ENCODE measurements at regions not wholly inside any gene's neighbourhood (a gene's known extent, or its start where the extent isn't known, plus 50 kb on each side); places are given as distances from the start of the nearest gene placed in this dataset.
"Not testable (repeated sequence)": the region's sequence is repeated elsewhere in the genome, so short reads cannot be mapped to it uniquely, and the experiment has no call there.

GRCh38 chr1:176396604-176397395, 66.2 kb upstream of the PAPPA2 start:
- H3K9me3 ChIP-seq (ENCODE audit: control insufficient read depth, insufficient read depth, low read depth, low read length); H3K4me1 ChIP-seq (ENCODE audit: control insufficient read depth, insufficient read depth, low read length); POLR2A ChIA-PET; H3K4me3 ChIP-seq (ENCODE audit: low read depth, low read length); H3K36me3 ChIP-seq (ENCODE audit: control insufficient read depth in 2 of 2, insufficient read depth in 1 of 2, low read length in 2 of 2); H3K27ac ChIP-seq (ENCODE audit: extremely low read depth, low read depth, low read length): not testable (repeated sequence)
- CTCF ChIA-PET: interaction anchor here (0.6 kb wide), 1 partner anchor 8 kb away, joined by 3 read pairs; no protein-coding TSS in a partner anchor

GRCh38 chr1:176391621-176392020, 71.4 kb upstream of the PAPPA2 start:
- Histone ChIP-seq H3K27ac (ENCODE audit: extremely low read depth, low read depth, low read length) (no peak overlapping the region), H3K4me1 (ENCODE audit: control insufficient read depth, insufficient read depth, low read length) (no peaks in the 10 kb centered on the region), H3K9me3 (ENCODE audit: control insufficient read depth, insufficient read depth, low read depth, low read length) (no peaks in the 10 kb centered on the region), H3K4me3 (ENCODE audit: low read depth, low read length) (no peak overlapping the region), H3K36me3 (ENCODE audit: control insufficient read depth in 2 of 2, insufficient read depth in 1 of 2, low read length in 2 of 2) (no peaks in the 10 kb centered on the region)
- ChIA-PET POLR2A (no interaction called here), CTCF (no interaction called here)
- TF ChIP-seq ZNF155 (tag by site-specific recombination; IDR thresholded peaks at IDR 0.05) (no peak), ZNF580 (tag by site-specific recombination; IDR thresholded peaks at IDR 0.05) (no peak), ZNF513 (tag by site-specific recombination; IDR thresholded peaks at IDR 0.05) (no peak), ZNF48 (tag by site-specific recombination; IDR thresholded peaks at IDR 0.05) (no peak), GLI4 (tag by site-specific recombination; IDR thresholded peaks at IDR 0.05) (no peak), YY2 (tag by site-specific recombination; IDR thresholded peaks at IDR 0.05) (no peak), ZEB2 (tag by site-specific recombination; IDR thresholded peaks at IDR 0.05) (no peak), ZNF629 (tag by site-specific recombination; IDR thresholded peaks at IDR 0.05) (no peak), ZNF132 (tag by site-specific recombination; IDR thresholded peaks at IDR 0.05; ENCODE audit: borderline replicate concordance) (no peak)

- H3K27ac ChIP-seq (ENCODE audit: extremely low read depth, low read depth, low read length): no peak overlapping the region
- no peak overlapping the region for H3K4me3 ChIP-seq (ENCODE audit: low read depth, low read length)
- POLR2A ChIA-PET: no interaction called here
- no peaks in the 10 kb centered on the region for H3K9me3 ChIP-seq (ENCODE audit: control insufficient read depth, insufficient read depth, low read depth, low read length)
- CTCF ChIA-PET: no interaction called here
- H3K4me1 ChIP-seq (ENCODE audit: control insufficient read depth, insufficient read depth, low read length): no peaks in the 10 kb centered on the region
- TF ChIP-seq ZNF146 (tag by site-specific recombination; IDR thresholded peaks at IDR 0.05): no peak
- no peak for TF ChIP-seq CTCF (tag by site-specific recombination; IDR thresholded peaks at IDR 0.05)
- no peaks in the 10 kb centered on the region for H3K36me3 ChIP-seq (ENCODE audit: control insufficient read depth in 2 of 2, insufficient read depth in 1 of 2, low read length in 2 of 2)
Measured at GRCh38 chr1:176384841-176385240, 78.1 kb upstream of the PAPPA2 start.

- TF ChIP-seq ZBTB17 (tag by site-specific recombination; IDR thresholded peaks at IDR 0.05): no peak
- TF ChIP-seq ZNF792 (tag by site-specific recombination; IDR thresholded peaks at IDR 0.05): no peak
- TF ChIP-seq ZNF146 (tag by site-specific recombination; IDR thresholded peaks at IDR 0.05): no peak
- no peak for TF ChIP-seq ZNF133 (tag by site-specific recombination; IDR thresholded peaks at IDR 0.05)
- no peak for TF ChIP-seq AEBP2 (tag by site-specific recombination; IDR thresholded peaks at IDR 0.05; ENCODE audit: borderline replicate concordance)
- TF ChIP-seq ZNF239 (tag by site-specific recombination; IDR thresholded peaks at IDR 0.05): no peak
- TF ChIP-seq ZNF398 (tag by site-specific recombination; IDR thresholded peaks at IDR 0.05): no peak
- no peak for TF ChIP-seq ZNF837 (tag by site-specific recombination; IDR thresholded peaks at IDR 0.05)
- no peak for TF ChIP-seq KLF8 (tag by site-specific recombination; IDR thresholded peaks at IDR 0.05)
- no peak for TF ChIP-seq ZNF514 (tag by site-specific recombination; IDR thresholded peaks at IDR 0.05)
- no peak for TF ChIP-seq ZNF10 (tag by site-specific recombination; IDR thresholded peaks at IDR 0.05)
- H3K9me3 ChIP-seq (ENCODE audit: control insufficient read depth, insufficient read depth, low read depth, low read length): no peaks in the 10 kb centered on the region
- no peak overlapping the region for H3K4me3 ChIP-seq (ENCODE audit: low read depth, low read length)
- H3K36me3 ChIP-seq (ENCODE audit: control insufficient read depth in 2 of 2, insufficient read depth in 1 of 2, low read length in 2 of 2): no peaks in the 10 kb centered on the region
- ChIA-PET POLR2A (no interaction called here), CTCF (interaction anchor here (0.6 kb wide), 1 partner anchor 864 kb away, joined by 3 read pairs; no protein-coding TSS in a partner anchor)
- H3K27ac ChIP-seq (ENCODE audit: extremely low read depth, low read depth, low read length): no peak overlapping the region
- no peaks in the 10 kb centered on the region for H3K4me1 ChIP-seq (ENCODE audit: control insufficient read depth, insufficient read depth, low read length)
Measured at GRCh38 chr1:176382163-176382562, 80.8 kb upstream of the PAPPA2 start.

Data from HEK293 (cell line).